GM23338 (cell line): ENCODE measurements at regions not wholly inside any gene's neighbourhood (a gene's known extent, or its start where the extent isn't known, plus 50 kb on each side); places are given as distances from the start of the nearest gene placed in this dataset.

Experiments used
- ATAC-seq: fragments of 200-7000 bp; cut with Tn5 transposase; 3 replicates; pipeline ENCODE4 v1.9.1; 2020
- DNase-seq: peaks from one replicate; pipeline ENCODE4 v3.0.0-alpha.2; 2015; ENCODE audit warnings: low spot score
- H2AFZ ChIP-seq: fragments of 200-600 bp; sonication (generic); 2 replicates; pipeline ENCODE4 v1.8.0; 2016; ENCODE audit warnings: antibody characterized with exemption, mild to moderate bottlenecking, moderate library complexity
- H3F3A ChIP-seq: fragments of 200-600 bp; sonication (generic); replicated peaks from 2 replicates; pipeline ENCODE4 v1.8.0; 2017; ENCODE audit warnings: antibody characterized with exemption, mixed run types, low read depth
- H3K27ac ChIP-seq: fragments of 200-600 bp; sonication (generic); 2 replicates; pipeline ENCODE4 v1.6.1; 2016; ENCODE audit warnings: low read depth
- H3K27me3 ChIP-seq: fragments of 200-600 bp; sonication (generic); 2 replicates; pipeline ENCODE4 v1.8.0; 2016; ENCODE audit warnings: mild to moderate bottlenecking, mixed run types, moderate library complexity; ENCODE audit not compliant: insufficient read depth
- H3K36me3 ChIP-seq: fragments of 200-600 bp; sonication (generic); 2 replicates; pipeline ENCODE4 v1.8.0; 2016; ENCODE audit warnings: mild to moderate bottlenecking; ENCODE audit not compliant: insufficient read depth
- H3K4me1 ChIP-seq: fragments of 200-600 bp; sonication (generic); 2 replicates; pipeline ENCODE4 v1.8.0; 2016; ENCODE audit warnings: mild to moderate bottlenecking, moderate library complexity; ENCODE audit not compliant: insufficient read depth
- H3K4me2 ChIP-seq: fragments of 200-600 bp; sonication (generic); 2 replicates; pipeline ENCODE4 v1.7.1; 2017; ENCODE audit warnings: mixed run types
- H3K4me3 ChIP-seq: fragments of 200-600 bp; sonication (generic); 2 replicates; pipeline ENCODE4 v1.6.1; 2016; ENCODE audit warnings: mixed run types
- H3K79me2 ChIP-seq: fragments of 200-600 bp; sonication (generic); replicated peaks from 2 replicates; pipeline ENCODE4 v1.8.0; 2017; ENCODE audit warnings: mild to moderate bottlenecking; ENCODE audit not compliant: insufficient read depth
- H3K9me2 ChIP-seq: fragments of 200-600 bp; sonication (generic); 2 replicates; pipeline ENCODE4 v1.8.0; 2017; ENCODE audit not compliant: insufficient read depth
- H4K20me1 ChIP-seq: fragments of 200-600 bp; sonication (generic); replicated peaks from 2 replicates; pipeline ENCODE4 v1.8.0; 2017; ENCODE audit warnings: mild to moderate bottlenecking; ENCODE audit not compliant: insufficient read depth
- H3K27ac Mint-ChIP-seq: 2 replicates; pipeline ENCODE4 v1.8.0; 2020; ENCODE audit warnings: inconsistent platforms, mild to moderate bottlenecking, moderate library complexity, mixed read lengths
- H3K27me3 Mint-ChIP-seq: 3 replicates; pipeline ENCODE4 v1.8.0; 2022; ENCODE audit warnings: low read depth, mild to moderate bottlenecking, moderate library complexity, mixed read lengths, inconsistent platforms; ENCODE audit not compliant: insufficient read depth, poor library complexity
- H3K36me3 Mint-ChIP-seq: 3 replicates; pipeline ENCODE4 v1.8.0; 2021; ENCODE audit warnings: low read depth, mild to moderate bottlenecking, inconsistent platforms, moderate library complexity, mixed read lengths
- H3K4me1 Mint-ChIP-seq: 3 replicates; pipeline ENCODE4 v1.8.0; 2020; ENCODE audit warnings: mild to moderate bottlenecking, inconsistent platforms, mixed read lengths
- H3K4me3 Mint-ChIP-seq: 3 replicates; pipeline ENCODE4 v1.8.0; 2021; ENCODE audit warnings: moderate library complexity, mild to moderate bottlenecking, inconsistent platforms, mixed read lengths
- H3K9me3 Mint-ChIP-seq: 3 replicates; pipeline ENCODE4 v1.8.0; 2020; ENCODE audit warnings: moderate library complexity, mild to moderate bottlenecking, inconsistent platforms, mixed read lengths
- CREB1 ChIP-seq: fragments of 250-450 bp; sonication (Bioruptor Pico); IDR thresholded peaks from 2 replicates; pipeline ENCODE4 v1.5.0; 2020; ENCODE audit warnings: low read depth, mild to moderate bottlenecking, moderate library complexity
- ETS1 ChIP-seq: IDR thresholded peaks from 2 replicates; pipeline ENCODE4 v1.6.1; 2016; ENCODE audit warnings: antibody characterized with exemption
- EZH2 ChIP-seq: fragments of 200-600 bp; sonication (generic); IDR thresholded peaks from one replicate; pipeline ENCODE4 v1.8.0; 2017; ENCODE audit warnings: antibody characterized with exemption, mild to moderate bottlenecking, low read depth; ENCODE audit not compliant: unreplicated experiment
- EZH2phosphoT487 ChIP-seq: fragments of 200-600 bp; sonication (generic); IDR thresholded peaks from one replicate; pipeline ENCODE4 v1.8.1; 2018; ENCODE audit warnings: antibody characterized with exemption; ENCODE audit not compliant: unreplicated experiment
- JUNB ChIP-seq: IDR thresholded peaks from one replicate; pipeline ENCODE4 v1.6.1; 2016; ENCODE audit warnings: antibody characterized with exemption; ENCODE audit not compliant: unreplicated experiment
- NANOG ChIP-seq: IDR thresholded peaks from 2 replicates; pipeline ENCODE4 v1.6.1; 2016; ENCODE audit warnings: antibody characterized with exemption, borderline replicate concordance
- POLR2AphosphoS5 ChIP-seq: IDR thresholded peaks from 2 replicates; pipeline ENCODE4 v1.6.1; 2016; ENCODE audit warnings: antibody characterized with exemption, low read depth
- STAT1 ChIP-seq: IDR thresholded peaks from one replicate; pipeline ENCODE4 v1.6.1; 2016; ENCODE audit warnings: antibody characterized with exemption; ENCODE audit not compliant: unreplicated experiment
- ZNF114 ChIP-seq: fragments of 250-450 bp; sonication (Bioruptor Pico); IDR thresholded peaks from 2 replicates; pipeline ENCODE4 v1.5.0; 2020; ENCODE audit warnings: mild to moderate bottlenecking, moderate library complexity
- ZNF331 ChIP-seq: fragments of 250-450 bp; sonication (Bioruptor Pico); IDR thresholded peaks from 2 replicates; pipeline ENCODE4 v1.5.0; 2020; ENCODE audit warnings: low read depth, mild to moderate bottlenecking, moderate library complexity
- TF ChIP-seq, protein P1 (sequence below), 2 experiments: fragments of 200-600 bp in 1 of 2; sonication (generic) in 1 of 2; conservative IDR thresholded peaks; 2 replicates each; pipeline versions ENCODE4 v1.5.1 to v1.6.1; 2016 to 2017; ENCODE audit warnings: antibody characterized with exemption in 2 of 2, low read depth in 2 of 2, mild to moderate bottlenecking in 2 of 2, moderate library complexity in 1 of 2
- TF ChIP-seq, protein P2 (sequence below): fragments of 250-450 bp; sonication (Bioruptor Pico); IDR thresholded peaks from 2 replicates; pipeline ENCODE4 v1.5.0; 2020; ENCODE audit warnings: mild to moderate bottlenecking, moderate library complexity

DNA sequence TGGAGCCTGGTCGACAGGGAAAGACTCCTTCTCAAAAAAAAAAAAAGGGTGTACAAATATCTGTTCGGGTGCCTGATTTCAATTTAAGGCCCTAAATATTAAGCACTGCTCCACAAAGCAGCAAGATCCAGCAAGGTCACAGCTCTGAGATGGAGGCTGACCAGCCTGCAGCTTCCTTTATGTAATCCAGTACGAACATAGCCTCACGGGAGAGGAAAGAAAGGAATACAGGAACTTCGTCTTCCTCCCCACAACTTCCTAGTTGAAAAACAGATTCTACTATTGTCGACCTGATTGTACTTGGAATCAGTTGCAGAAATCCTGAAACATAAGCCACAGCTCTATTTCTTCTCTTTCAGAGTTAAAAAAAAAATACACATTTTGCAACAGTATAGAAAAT lies 53.5 kb upstream of the TBC1D9 start:
- H3K79me2 ChIP-seq, result no peaks in the 10 kb centered on the region
- TF ChIP-seq NANOG, result no peak
- no peak for TF ChIP-seq EZH2phosphoT487
- TF ChIP-seq POLR2AphosphoS5, result no peak
- no peak for TF ChIP-seq JUNB
- TF ChIP-seq ETS1, result no peak
- no peaks in the 10 kb centered on the region for H3K36me3 ChIP-seq
- peaks cover 3% of the 10 kb centered on the region; the same call in 1 of the 2 replicates for H3K9me2 ChIP-seq
- Mint-ChIP-seq H3K36me3 (no peaks in the 10 kb centered on the region), H3K4me3 (no peak overlapping the region), H3K27me3 (peaks cover 4% of the 10 kb centered on the region), H3K27ac (no peak overlapping the region), H3K4me1 (peaks cover 11% of the 10 kb centered on the region), H3K9me3 (no peaks in the 10 kb centered on the region; the same call in 2 of the 3 replicates)
- ATAC-seq (no peak), DNase-seq (no peak)
- no peak overlapping the region for H3K27ac ChIP-seq
- no peaks in the 10 kb centered on the region for H3K27me3 ChIP-seq
- no peak overlapping the region for H3K4me3 ChIP-seq
- H3F3A ChIP-seq, result no peaks in the 10 kb centered on the region
- H3K4me2 ChIP-seq, result no peak overlapping the region
- no peaks in the 10 kb centered on the region for H3K4me1 ChIP-seq
- H2AFZ ChIP-seq, result 0 out of 2 replicates have a peak overlapping the region, but pooled peaks have one; percentile 18
- no peaks in the 10 kb centered on the region; the same call in 1 of the 2 replicates for H4K20me1 ChIP-seq

GRCh38 chr4:140808256-140808655 lies 52.1 kb upstream of the TBC1D9 start:
- Mint-ChIP-seq H3K4me1 (peaks cover 11% of the 10 kb centered on the region), H3K27me3 (peaks cover 2% of the 10 kb centered on the region), H3K4me3 (no peak overlapping the region), H3K27ac (no peak overlapping the region), H3K9me3 (no peaks in the 10 kb centered on the region; the same call in 2 of the 3 replicates), H3K36me3 (no peaks in the 10 kb centered on the region)
- H3K27me3 ChIP-seq, result no peaks in the 10 kb centered on the region
- H3K36me3 ChIP-seq, result no peaks in the 10 kb centered on the region
- H3K4me2 ChIP-seq, result no peak overlapping the region
- no peak overlapping the region for H2AFZ ChIP-seq
- no peak overlapping the region for H3K27ac ChIP-seq
- H3K4me1 ChIP-seq, result no peaks in the 10 kb centered on the region
- H3K9me2 ChIP-seq, result peaks cover 3% of the 10 kb centered on the region; the same call in 1 of the 2 replicates
- no peak overlapping the region for H3K4me3 ChIP-seq
- no peaks in the 10 kb centered on the region; the same call in 1 of the 2 replicates for H4K20me1 ChIP-seq
- H3K79me2 ChIP-seq, result no peaks in the 10 kb centered on the region
- no peaks in the 10 kb centered on the region for H3F3A ChIP-seq
- no peak for ATAC-seq
- DNase-seq, result no peak
- TF ChIP-seq STAT1 (no peak), NANOG (no peak), CREB1 (CRISPR knock-in tag) (no peak), ZNF331 (CRISPR knock-in tag) (no peak), JUNB (no peak), POLR2AphosphoS5 (no peak), EZH2phosphoT487 (no peak), ZNF114 (no peak), EZH2 (no peak), ETS1 (no peak)
- TF ChIP-seq, protein P1, sequence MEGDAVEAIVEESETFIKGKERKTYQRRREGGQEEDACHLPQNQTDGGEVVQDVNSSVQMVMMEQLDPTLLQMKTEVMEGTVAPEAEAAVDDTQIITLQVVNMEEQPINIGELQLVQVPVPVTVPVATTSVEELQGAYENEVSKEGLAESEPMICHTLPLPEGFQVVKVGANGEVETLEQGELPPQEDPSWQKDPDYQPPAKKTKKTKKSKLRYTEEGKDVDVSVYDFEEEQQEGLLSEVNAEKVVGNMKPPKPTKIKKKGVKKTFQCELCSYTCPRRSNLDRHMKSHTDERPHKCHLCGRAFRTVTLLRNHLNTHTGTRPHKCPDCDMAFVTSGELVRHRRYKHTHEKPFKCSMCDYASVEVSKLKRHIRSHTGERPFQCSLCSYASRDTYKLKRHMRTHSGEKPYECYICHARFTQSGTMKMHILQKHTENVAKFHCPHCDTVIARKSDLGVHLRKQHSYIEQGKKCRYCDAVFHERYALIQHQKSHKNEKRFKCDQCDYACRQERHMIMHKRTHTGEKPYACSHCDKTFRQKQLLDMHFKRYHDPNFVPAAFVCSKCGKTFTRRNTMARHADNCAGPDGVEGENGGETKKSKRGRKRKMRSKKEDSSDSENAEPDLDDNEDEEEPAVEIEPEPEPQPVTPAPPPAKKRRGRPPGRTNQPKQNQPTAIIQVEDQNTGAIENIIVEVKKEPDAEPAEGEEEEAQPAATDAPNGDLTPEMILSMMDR (conservative IDR thresholded peaks at IDR 0.05; ENCODE audit: low read depth in 2 of 2), result no peak
- TF ChIP-seq, protein P2, sequence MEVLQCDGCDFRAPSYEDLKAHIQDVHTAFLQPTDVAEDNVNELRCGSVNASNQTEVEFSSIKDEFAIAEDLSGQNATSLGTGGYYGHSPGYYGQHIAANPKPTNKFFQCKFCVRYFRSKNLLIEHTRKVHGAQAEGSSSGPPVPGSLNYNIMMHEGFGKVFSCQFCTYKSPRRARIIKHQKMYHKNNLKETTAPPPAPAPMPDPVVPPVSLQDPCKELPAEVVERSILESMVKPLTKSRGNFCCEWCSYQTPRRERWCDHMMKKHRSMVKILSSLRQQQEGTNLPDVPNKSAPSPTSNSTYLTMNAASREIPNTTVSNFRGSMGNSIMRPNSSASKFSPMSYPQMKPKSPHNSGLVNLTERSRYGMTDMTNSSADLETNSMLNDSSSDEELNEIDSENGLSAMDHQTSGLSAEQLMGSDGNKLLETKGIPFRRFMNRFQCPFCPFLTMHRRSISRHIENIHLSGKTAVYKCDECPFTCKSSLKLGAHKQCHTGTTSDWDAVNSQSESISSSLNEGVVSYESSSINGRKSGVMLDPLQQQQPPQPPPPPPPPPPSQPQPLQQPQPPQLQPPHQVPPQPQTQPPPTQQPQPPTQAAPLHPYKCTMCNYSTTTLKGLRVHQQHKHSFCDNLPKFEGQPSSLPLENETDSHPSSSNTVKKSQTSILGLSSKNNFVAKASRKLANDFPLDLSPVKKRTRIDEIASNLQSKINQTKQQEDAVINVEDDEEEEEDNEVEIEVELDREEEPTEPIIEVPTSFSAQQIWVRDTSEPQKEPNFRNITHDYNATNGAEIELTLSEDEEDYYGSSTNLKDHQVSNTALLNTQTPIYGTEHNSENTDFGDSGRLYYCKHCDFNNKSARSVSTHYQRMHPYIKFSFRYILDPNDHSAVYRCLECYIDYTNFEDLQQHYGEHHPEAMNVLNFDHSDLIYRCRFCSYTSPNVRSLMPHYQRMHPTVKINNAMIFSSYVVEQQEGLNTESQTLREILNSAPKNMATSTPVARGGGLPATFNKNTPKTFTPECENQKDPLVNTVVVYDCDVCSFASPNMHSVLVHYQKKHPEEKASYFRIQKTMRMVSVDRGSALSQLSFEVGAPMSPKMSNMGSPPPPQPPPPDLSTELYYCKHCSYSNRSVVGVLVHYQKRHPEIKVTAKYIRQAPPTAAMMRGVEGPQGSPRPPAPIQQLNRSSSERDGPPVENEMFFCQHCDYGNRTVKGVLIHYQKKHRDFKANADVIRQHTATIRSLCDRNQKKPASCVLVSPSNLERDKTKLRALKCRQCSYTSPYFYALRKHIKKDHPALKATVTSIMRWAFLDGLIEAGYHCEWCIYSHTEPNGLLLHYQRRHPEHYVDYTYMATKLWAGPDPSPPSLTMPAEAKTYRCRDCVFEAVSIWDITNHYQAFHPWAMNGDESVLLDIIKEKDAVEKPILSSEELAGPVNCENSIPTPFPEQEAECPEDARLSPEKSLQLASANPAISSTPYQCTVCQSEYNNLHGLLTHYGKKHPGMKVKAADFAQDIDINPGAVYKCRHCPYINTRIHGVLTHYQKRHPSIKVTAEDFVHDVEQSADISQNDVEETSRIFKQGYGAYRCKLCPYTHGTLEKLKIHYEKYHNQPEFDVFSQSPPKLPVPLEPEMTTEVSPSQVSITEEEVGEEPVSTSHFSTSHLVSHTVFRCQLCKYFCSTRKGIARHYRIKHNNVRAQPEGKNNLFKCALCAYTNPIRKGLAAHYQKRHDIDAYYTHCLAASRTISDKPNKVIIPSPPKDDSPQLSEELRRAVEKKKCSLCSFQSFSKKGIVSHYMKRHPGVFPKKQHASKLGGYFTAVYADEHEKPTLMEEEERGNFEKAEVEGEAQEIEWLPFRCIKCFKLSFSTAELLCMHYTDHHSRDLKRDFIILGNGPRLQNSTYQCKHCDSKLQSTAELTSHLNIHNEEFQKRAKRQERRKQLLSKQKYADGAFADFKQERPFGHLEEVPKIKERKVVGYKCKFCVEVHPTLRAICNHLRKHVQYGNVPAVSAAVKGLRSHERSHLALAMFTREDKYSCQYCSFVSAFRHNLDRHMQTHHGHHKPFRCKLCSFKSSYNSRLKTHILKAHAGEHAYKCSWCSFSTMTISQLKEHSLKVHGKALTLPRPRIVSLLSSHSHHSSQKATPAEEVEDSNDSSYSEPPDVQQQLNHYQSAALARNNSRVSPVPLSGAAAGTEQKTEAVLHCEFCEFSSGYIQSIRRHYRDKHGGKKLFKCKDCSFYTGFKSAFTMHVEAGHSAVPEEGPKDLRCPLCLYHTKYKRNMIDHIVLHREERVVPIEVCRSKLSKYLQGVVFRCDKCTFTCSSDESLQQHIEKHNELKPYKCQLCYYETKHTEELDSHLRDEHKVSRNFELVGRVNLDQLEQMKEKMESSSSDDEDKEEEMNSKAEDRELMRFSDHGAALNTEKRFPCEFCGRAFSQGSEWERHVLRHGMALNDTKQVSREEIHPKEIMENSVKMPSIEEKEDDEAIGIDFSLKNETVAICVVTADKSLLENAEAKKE (CRISPR knock-in tag), result no peak
